ENCODE measurements at regions not wholly inside any gene's neighbourhood (a gene's known extent, or its start where the extent isn't known, plus 50 kb on each side); places are given as distances from the start of the nearest gene placed in this dataset.

DNA sequence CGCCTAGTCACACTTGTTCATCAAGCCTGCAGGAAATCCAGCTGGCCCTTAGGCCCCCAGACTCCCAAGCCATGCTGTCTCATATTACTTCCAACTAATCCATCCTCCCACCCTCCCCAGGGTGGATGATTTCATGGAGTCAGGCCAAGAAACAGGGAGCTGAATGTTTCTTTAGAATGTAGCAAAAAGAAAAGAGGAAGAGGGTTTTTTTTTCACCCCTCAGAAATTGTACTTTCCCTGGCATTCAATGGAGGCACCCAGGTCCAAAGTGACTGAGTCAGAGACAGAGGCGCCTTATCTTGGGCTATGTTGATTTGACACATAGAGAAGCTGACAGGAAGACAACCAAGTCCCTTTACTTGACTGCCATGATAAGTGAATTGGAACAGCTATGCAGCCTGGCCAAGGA is 260.2 kb upstream of the NR4A3 start:
- Histone ChIP-seq H3K4me3 (no peak overlapping the region), H3K36me3 (no peaks in the 10 kb centered on the region), H3K9me3 (peaks cover 3% of the 10 kb centered on the region), H3K27me3 (no peaks in the 10 kb centered on the region), H3K27ac (no peak overlapping the region), H3K4me1 (no peaks in the 10 kb centered on the region)
- 100% methylated on average over 2 of the region's 2 CpGs for WGBS
- DNase-seq (ENCODE audit: low spot score in 2 of 2): no peak
- TF ChIP-seq POLR2A (IDR thresholded peaks at IDR 0.05) (no peak), POLR2AphosphoS5 (IDR thresholded peaks at IDR 0.05) (no peak), EP300 (IDR thresholded peaks at IDR 0.05) (no peak)
- TF ChIP-seq, protein P1, sequence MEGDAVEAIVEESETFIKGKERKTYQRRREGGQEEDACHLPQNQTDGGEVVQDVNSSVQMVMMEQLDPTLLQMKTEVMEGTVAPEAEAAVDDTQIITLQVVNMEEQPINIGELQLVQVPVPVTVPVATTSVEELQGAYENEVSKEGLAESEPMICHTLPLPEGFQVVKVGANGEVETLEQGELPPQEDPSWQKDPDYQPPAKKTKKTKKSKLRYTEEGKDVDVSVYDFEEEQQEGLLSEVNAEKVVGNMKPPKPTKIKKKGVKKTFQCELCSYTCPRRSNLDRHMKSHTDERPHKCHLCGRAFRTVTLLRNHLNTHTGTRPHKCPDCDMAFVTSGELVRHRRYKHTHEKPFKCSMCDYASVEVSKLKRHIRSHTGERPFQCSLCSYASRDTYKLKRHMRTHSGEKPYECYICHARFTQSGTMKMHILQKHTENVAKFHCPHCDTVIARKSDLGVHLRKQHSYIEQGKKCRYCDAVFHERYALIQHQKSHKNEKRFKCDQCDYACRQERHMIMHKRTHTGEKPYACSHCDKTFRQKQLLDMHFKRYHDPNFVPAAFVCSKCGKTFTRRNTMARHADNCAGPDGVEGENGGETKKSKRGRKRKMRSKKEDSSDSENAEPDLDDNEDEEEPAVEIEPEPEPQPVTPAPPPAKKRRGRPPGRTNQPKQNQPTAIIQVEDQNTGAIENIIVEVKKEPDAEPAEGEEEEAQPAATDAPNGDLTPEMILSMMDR (IDR thresholded peaks at IDR 0.05): no peak

DNA sequence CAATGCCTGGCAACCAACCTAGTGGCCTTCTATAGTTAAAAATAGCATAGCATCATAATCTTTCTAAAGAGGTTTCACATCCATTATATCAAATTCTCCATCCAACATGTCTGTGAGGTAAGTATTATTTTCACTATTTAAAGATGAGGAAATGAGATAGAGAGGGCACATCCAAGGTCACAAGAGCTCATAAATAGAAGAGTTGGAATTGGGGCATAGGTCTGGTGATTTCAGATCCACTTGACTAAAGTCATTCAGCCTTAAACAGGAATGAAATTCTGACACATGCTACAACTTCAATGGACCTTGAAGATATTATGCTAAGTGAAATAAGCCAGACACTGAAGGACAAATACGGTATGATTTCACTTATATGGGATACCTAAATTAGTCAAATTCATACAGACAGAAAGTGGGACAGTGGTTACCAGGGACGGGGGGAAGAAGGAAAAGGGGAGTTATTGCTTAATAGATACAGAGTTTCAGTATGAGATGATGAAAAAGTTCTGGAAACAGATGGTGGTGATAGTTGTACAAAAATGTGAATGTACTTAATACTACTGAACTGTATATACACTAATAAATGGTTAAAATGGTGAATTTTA is 259.6 kb upstream of the NR4A3 start:
- Histone ChIP-seq H3K27me3 (no peaks in the 10 kb centered on the region), H3K4me1 (no peaks in the 10 kb centered on the region), H3K36me3 (no peaks in the 10 kb centered on the region), H3K9me3 (peaks cover 2% of the 10 kb centered on the region), H3K4me3 (no peak overlapping the region), H3K27ac (no peak overlapping the region)
- no peak for DNase-seq (ENCODE audit: low spot score in 2 of 2)
- TF ChIP-seq POLR2A (IDR thresholded peaks at IDR 0.05) (no peak), EP300 (IDR thresholded peaks at IDR 0.05) (no peak), POLR2AphosphoS5 (IDR thresholded peaks at IDR 0.05) (no peak)
- TF ChIP-seq, protein P1 (IDR thresholded peaks at IDR 0.05): no peak
- WGBS: 82% methylated on average over 2 of the region's 2 CpGs

DNA sequence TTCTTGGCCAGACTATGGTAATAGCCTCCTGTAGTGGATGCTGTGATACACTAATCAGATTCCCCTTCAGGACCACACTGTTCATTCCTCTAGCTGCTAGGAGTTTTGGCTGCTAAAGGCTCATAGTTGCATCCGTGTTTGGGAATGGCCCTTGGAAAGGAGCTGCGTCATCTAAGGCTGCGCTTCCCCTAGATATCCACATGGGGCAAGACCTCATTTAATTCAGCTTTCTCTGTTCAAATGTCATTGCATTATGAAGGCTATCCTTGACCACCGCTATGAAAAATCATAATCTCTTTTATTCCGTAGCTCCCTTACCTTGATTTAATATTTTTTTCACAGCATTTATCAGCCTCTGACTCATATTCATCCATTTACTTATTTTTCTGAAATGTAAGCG is 258.3 kb upstream of the NR4A3 start:
- WGBS: 89% methylated on average over 6 of the region's 6 CpGs
- no peak for DNase-seq (ENCODE audit: low spot score in 2 of 2)
- TF ChIP-seq EP300 (IDR thresholded peaks at IDR 0.05): no peak
- TF ChIP-seq, protein P1 (IDR thresholded peaks at IDR 0.05): no peak
- H3K36me3 ChIP-seq: no peaks in the 10 kb centered on the region
- no peaks in the 10 kb centered on the region for H3K27me3 ChIP-seq
- no peaks in the 10 kb centered on the region for H3K9me3 ChIP-seq
- no peak overlapping the region for H3K4me3 ChIP-seq
- H3K4me1 ChIP-seq: no peaks in the 10 kb centered on the region
- no peak overlapping the region for H3K27ac ChIP-seq

DNA sequence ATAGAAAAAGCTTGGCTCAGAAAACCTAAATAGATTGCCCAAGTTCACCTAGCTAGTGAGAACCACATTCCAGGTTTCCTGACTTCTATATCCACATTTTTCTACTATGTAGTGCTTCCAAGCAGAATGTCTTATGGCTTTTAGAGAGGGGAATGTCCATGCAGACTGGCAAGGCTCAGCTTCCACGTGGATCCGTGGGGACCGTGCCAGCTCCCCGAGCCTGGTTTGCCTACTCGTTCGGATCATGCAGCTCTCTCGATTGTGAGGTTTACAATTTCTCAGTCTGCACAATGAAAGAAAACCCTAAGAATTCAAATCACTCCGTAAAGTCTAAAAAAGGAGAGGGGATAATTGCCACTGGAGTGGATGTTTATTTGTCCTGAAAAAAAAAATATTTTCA is 256.5 kb upstream of the NR4A3 start:
- Histone ChIP-seq H3K4me3 (no peak overlapping the region), H3K27me3 (no peaks in the 10 kb centered on the region), H3K27ac (no peak overlapping the region), H3K4me1 (no peaks in the 10 kb centered on the region), H3K9me3 (no peaks in the 10 kb centered on the region), H3K36me3 (no peaks in the 10 kb centered on the region)
- DNase-seq (ENCODE audit: low spot score in 2 of 2): no peak
- TF ChIP-seq, protein P1 (IDR thresholded peaks at IDR 0.05): no peak
- TF ChIP-seq POLR2A (IDR thresholded peaks at IDR 0.05) (no peak), EP300 (IDR thresholded peaks at IDR 0.05) (no peak), POLR2AphosphoS5 (IDR thresholded peaks at IDR 0.05) (no peak)
- WGBS: 89% methylated on average over 8 of the region's 8 CpGs

DNA sequence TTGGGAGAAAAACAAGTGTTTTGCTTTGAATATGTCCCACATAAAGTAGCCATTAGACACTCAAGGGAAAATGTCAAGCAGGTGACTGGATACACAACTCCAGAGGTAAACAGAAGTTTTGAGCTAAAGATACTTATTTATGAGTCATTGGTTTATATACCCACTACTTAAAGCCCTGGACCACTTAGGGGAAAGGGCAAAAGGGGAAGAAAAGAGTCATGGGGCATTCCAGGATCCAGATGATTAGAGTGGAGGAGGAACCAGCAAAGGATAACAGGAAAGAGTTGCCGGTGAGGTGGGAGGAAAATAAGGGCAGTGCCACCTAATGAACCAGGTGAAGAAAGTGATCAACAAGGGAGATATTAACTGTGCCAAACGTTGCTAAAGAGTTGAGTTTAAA is 254.2 kb upstream of the NR4A3 start:
- H3K9me3 ChIP-seq: no peaks in the 10 kb centered on the region
- H3K4me3 ChIP-seq: no peak overlapping the region
- H3K27ac ChIP-seq: no peak overlapping the region
- no peaks in the 10 kb centered on the region for H3K36me3 ChIP-seq
- H3K4me1 ChIP-seq: no peaks in the 10 kb centered on the region
- no peaks in the 10 kb centered on the region for H3K27me3 ChIP-seq
- DNase-seq (ENCODE audit: low spot score in 2 of 2): no peak
- TF ChIP-seq POLR2A (IDR thresholded peaks at IDR 0.05) (no peak), EP300 (IDR thresholded peaks at IDR 0.05) (no peak), POLR2AphosphoS5 (IDR thresholded peaks at IDR 0.05) (no peak)
- TF ChIP-seq, protein P1 (IDR thresholded peaks at IDR 0.05): no peak
- WGBS: 51% methylated on average over 2 of the region's 2 CpGs
